HG02973 (cell line): ENCODE measurements at regions not wholly inside any gene's neighbourhood (a gene's known extent, or its start where the extent isn't known, plus 50 kb on each side); places are given as distances from the start of the nearest gene placed in this dataset.

Experiments used
- ATAC-seq: cut with Tn5 transposase; IDR thresholded peaks from one replicate; pipeline ENCODE4 v1.9.1; 2021; ENCODE audit warnings: moderate library complexity; ENCODE audit not compliant: unreplicated experiment

- no peak for ATAC-seq
Observed at GRCh38 chr18:76647322-76647721, 152.3 kb upstream of the ZNF516 start.

GRCh38 chr18:76644580-76644979, 149.5 kb upstream of the ZNF516 start:
- ATAC-seq = no peak

- no peak for ATAC-seq
Observed at GRCh38 chr18:76643996-76644395, 149.0 kb upstream of the ZNF516 start.

- ATAC-seq = no peak
Observed at GRCh38 chr18:76643199-76643598, 148.2 kb upstream of the ZNF516 start.

GRCh38 chr18:76640438-76640837, 145.4 kb upstream of the ZNF516 start:
- no peak for ATAC-seq

- ATAC-seq = no peak
Observed at GRCh38 chr18:76634564-76634963, 139.5 kb upstream of the ZNF516 start.

GRCh38 chr18:76633588-76634269, 138.7 kb upstream of the ZNF516 start:
- no peak for ATAC-seq

GRCh38 chr18:76627444-76627843, 132.4 kb upstream of the ZNF516 start:
- no peak for ATAC-seq

GRCh38 chr18:76626991-76627390, 131.9 kb upstream of the ZNF516 start:
- ATAC-seq = no peak

- ATAC-seq = no peak
Observed at GRCh38 chr18:76622651-76623050, 127.6 kb upstream of the ZNF516 start.

- no peak for ATAC-seq
Observed at GRCh38 chr18:76621782-76622495, 126.9 kb upstream of the ZNF516 start.

- ATAC-seq = no peak
Observed at GRCh38 chr18:76621226-76621625, 126.2 kb upstream of the ZNF516 start.

GRCh38 chr18:76620321-76621170, 125.5 kb upstream of the ZNF516 start:
- peak; percentile 76 for ATAC-seq

GRCh38 chr18:76619621-76620315, 124.7 kb upstream of the ZNF516 start:
- no peak for ATAC-seq

GRCh38 chr18:76619261-76619620, 124.2 kb upstream of the ZNF516 start:
- ATAC-seq = no peak

- no peak for ATAC-seq
Observed at GRCh38 chr18:76618721-76619120, 123.7 kb upstream of the ZNF516 start.

GRCh38 chr18:76616373-76616772, 121.3 kb upstream of the ZNF516 start:
- ATAC-seq = no peak

- no peak for ATAC-seq
Observed at GRCh38 chr18:76615065-76615733, 120.2 kb upstream of the ZNF516 start.

- no peak for ATAC-seq
Observed at GRCh38 chr18:76613755-76614120, 118.7 kb upstream of the ZNF516 start.

GRCh38 chr18:76613053-76613754, 118.2 kb upstream of the ZNF516 start:
- no peak for ATAC-seq
